Brain microvascular endothelial cell (primary cell): ENCODE measurements at regions not wholly inside any gene's neighbourhood (a gene's known extent, or its start where the extent isn't known, plus 50 kb on each side); places are given as distances from the start of the nearest gene placed in this dataset.

Experiments used
- DNase-seq: peaks from one replicate; pipeline ENCODE4 v3.0.0-alpha.2; 2020
- H3K27ac ChIP-seq: fragments of 250-450 bp; sonication (Bioruptor Pico); 2 replicates; pipeline ENCODE4 v1.5.1; 2020; ENCODE audit warnings: mild to moderate bottlenecking, moderate library complexity
- H3K27me3 ChIP-seq: fragments of 250-450 bp; sonication (Bioruptor Pico); replicated peaks from 2 replicates; pipeline ENCODE4 v1.5.1; 2020; ENCODE audit warnings: mild to moderate bottlenecking
- H3K36me3 ChIP-seq: fragments of 250-450 bp; sonication (Bioruptor Pico); replicated peaks from 2 replicates; pipeline ENCODE4 v1.5.1; 2020; ENCODE audit warnings: mild to moderate bottlenecking
- H3K4me3 ChIP-seq: 2 replicates; pipeline ENCODE4 v1.5.1; 2011; ENCODE audit warnings: low read depth, mild to moderate bottlenecking, control low read depth, low read length, moderate library complexity
- in situ Hi-C: cut with HindIII; loops from 2 replicates; pipeline ENCODE4 v1.10.0; 2017; ENCODE audit warnings: low sequenced_read_pairs, low pct_ligation_motif_present
- TF ChIP-seq, protein P1 (sequence below): IDR thresholded peaks from 2 replicates; pipeline ENCODE4 v1.5.1; 2011; ENCODE audit warnings: low read depth, mild to moderate bottlenecking, moderate library complexity, low read length, control low read depth, inconsistent platforms; ENCODE audit errors: missing control alignments

DNA sequence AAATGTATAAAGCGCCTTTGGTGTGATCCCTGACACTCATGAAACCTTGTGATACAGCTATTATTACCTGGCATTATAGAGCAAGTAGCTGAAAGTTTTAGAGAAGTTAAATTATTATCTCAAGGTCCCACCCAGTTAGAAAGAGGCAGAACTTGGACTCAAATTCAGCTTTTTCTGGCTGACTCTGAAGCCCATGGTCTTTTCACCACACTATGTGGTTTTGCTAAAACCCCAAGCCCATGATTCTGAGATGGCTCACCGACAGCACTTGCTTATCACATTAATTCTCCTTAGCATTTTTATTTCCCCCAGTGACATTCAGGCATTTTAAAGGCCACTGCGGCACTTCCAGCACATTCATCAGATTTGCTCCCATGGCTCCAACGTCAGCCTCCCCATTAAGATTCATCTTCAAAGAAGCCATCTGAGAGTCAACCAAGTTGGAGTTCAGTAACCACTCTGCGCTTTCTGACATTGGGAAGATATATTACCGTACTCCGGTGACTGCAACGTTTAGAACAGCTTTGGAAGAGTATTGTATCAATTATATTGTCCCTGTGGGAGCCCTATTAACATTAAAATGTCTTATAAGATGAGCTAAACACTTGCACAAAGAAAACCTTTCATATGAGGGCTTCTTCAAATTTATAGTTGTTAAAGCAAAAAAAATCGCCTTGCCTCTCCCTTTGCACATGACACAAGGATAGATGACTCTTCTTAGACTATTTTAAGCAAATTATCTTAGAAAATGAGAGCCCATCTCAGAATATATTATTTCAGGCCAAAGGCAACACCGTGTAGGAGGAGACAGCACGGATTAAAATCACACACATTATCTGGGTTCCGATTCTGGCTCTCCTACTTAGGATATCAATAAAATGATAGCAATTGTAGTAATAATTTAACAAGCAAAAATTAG lies 638.1 kb downstream of the ACTL7B start:
- no peak for DNase-seq
- Histone ChIP-seq H3K27me3 (no peaks in the 10 kb centered on the region), H3K4me3 (no peak overlapping the region), H3K36me3 (no peaks in the 10 kb centered on the region), H3K27ac (no peak overlapping the region)
- TF ChIP-seq, protein P1, sequence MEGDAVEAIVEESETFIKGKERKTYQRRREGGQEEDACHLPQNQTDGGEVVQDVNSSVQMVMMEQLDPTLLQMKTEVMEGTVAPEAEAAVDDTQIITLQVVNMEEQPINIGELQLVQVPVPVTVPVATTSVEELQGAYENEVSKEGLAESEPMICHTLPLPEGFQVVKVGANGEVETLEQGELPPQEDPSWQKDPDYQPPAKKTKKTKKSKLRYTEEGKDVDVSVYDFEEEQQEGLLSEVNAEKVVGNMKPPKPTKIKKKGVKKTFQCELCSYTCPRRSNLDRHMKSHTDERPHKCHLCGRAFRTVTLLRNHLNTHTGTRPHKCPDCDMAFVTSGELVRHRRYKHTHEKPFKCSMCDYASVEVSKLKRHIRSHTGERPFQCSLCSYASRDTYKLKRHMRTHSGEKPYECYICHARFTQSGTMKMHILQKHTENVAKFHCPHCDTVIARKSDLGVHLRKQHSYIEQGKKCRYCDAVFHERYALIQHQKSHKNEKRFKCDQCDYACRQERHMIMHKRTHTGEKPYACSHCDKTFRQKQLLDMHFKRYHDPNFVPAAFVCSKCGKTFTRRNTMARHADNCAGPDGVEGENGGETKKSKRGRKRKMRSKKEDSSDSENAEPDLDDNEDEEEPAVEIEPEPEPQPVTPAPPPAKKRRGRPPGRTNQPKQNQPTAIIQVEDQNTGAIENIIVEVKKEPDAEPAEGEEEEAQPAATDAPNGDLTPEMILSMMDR = no peak
- in situ Hi-C loops = no loop called here

DNA sequence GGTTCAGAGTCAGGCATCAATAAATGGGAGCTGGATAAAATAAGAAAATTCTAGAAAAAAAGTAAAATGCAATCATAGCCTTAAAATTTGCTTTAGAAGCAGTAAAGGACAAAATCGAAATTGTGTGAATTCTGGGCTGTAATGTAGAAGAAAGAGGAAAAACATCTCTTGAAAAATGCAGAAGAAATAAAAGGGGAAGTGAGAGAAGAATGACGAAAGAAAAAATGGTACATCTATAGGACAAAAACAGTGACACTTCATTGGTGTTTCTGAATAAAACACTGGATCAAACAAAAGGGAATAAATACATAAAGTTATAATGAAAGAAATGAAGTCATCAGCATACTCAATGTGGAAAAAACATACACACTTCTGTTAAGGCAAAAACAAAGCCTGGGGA lies 642.3 kb downstream of the ACTL7B start:
- Histone ChIP-seq H3K27ac (no peak overlapping the region), H3K36me3 (no peaks in the 10 kb centered on the region), H3K27me3 (no peaks in the 10 kb centered on the region), H3K4me3 (no peak overlapping the region)
- in situ Hi-C loops = no loop called here
- no peak for DNase-seq
- TF ChIP-seq, protein P1 = no peak

DNA sequence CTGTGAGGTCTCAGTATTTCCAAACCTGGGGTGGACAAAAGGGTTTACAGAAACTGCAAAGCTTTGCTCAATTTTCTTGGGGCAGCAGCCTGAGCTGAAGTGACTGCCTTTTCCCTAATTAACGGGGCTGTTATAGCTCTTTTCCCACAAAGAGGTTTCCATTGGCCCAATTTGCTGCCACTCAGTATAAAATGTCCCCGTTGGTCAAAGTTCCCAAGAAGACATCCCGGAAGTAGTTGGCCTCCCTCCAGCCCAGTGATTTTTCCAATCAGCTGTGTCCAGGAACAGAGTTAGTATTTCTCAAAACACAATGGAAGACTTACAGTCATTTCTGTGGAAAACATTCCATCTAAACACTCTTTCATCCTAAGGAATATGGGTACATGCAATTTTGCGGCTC lies 643.6 kb downstream of the ACTL7B start:
- TF ChIP-seq, protein P1 = no peak
- in situ Hi-C loops = no loop called here
- Histone ChIP-seq H3K27ac (no peak overlapping the region), H3K36me3 (no peaks in the 10 kb centered on the region), H3K4me3 (no peak overlapping the region), H3K27me3 (no peaks in the 10 kb centered on the region)
- DNase-seq = no peak

DNA sequence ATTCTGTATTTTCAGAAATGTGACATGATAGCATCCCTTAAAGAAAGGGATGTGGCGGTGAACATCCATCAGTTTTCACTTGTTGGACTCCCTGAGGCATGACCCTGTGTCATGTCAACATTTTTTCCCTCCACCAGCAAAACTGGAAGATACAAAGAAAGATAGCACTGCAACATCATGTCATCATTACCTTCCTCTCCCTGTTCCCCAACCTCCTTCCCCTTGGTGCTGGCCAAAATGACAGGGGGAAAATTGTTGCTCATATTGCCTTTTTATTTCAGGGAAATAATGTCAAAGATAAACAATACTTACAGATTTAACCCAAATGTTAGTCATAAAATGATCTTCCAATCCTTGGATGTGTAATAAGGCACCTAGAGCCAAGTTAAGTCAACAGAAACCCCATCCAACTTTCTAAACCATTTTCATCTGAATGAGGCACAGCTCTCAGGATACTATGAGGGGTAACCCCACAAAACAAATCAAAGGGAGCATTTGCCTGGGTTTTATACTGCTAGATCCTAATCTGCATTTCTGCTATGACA lies 644.3 kb downstream of the ACTL7B start:
- TF ChIP-seq, protein P1 = no peak
- in situ Hi-C loops = no loop called here
- H3K27ac ChIP-seq = no peak overlapping the region
- no peak overlapping the region for H3K4me3 ChIP-seq
- no peak for DNase-seq
- H3K27me3 ChIP-seq = no peaks in the 10 kb centered on the region
- H3K36me3 ChIP-seq = no peaks in the 10 kb centered on the region

DNA sequence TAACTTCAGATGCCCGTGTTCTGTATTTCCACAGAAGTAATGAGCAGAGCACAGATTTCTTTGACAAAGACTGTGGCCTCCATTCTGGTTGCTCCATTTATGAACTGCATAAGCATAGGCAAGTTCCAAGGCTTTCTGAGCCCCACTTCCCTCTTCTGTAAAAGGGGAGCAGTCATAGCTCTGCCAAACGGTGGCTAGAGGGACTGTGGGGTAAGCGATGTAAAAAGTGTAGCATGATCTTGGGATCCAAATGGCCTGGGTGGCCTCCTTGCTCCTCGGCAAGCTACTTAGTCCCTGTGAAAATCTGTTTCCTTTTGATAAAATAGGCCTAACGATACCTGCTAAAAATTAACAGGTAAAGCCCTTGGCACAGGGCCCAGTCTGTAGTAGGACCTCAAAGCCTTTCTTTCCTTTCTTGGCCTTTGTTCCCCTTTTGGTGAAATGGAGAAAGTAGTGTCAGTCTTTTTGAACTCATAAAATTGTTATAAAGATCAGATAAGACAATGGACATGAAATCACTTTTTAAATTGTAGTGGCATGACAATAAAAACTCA lies 646.6 kb downstream of the ACTL7B start:
- TF ChIP-seq, protein P1 = no peak
- H3K27ac ChIP-seq = no peak overlapping the region
- H3K4me3 ChIP-seq = no peak overlapping the region
- in situ Hi-C loops = no loop called here
- DNase-seq = no peak
- no peaks in the 10 kb centered on the region for H3K27me3 ChIP-seq
- no peaks in the 10 kb centered on the region for H3K36me3 ChIP-seq
